ENCODE measurements at regions not wholly inside any gene's neighbourhood (a gene's known extent, or its start where the extent isn't known, plus 50 kb on each side); places are given as distances from the start of the nearest gene placed in this dataset.

- TF ChIP-seq CTCF (IDR thresholded peaks at IDR 0.05; ENCODE audit: insufficient read depth, low read length, missing control alignments): no peak
- POLR2A ChIA-PET: no interaction called here
- no peak for DNase-seq (ENCODE audit: low read depth, low spot score)
- H3K4me3 ChIP-seq (ENCODE audit: low read depth, low read length): no peak overlapping the region
- CTCF ChIA-PET: no interaction called here
Measured at GRCh38 chr10:130921461-130921860, 390.1 kb downstream of the TCERG1L start.

- no peak for TF ChIP-seq CTCF (IDR thresholded peaks at IDR 0.05; ENCODE audit: insufficient read depth, low read length, missing control alignments)
- CTCF ChIA-PET: no interaction called here
Measured at GRCh38 chr10:130921911-130922440, 389.5 kb downstream of the TCERG1L start.

GRCh38 chr10:130923596-130923995 is 387.9 kb downstream of the TCERG1L start:
- ChIA-PET POLR2A (no interaction called here), CTCF (no interaction called here)
- TF ChIP-seq CTCF (IDR thresholded peaks at IDR 0.05; ENCODE audit: insufficient read depth, low read length, missing control alignments): no peak
- no peak overlapping the region for H3K4me3 ChIP-seq (ENCODE audit: low read depth, low read length)
- DNase-seq (ENCODE audit: low read depth, low spot score): no peak

More at GRCh38 chr10:130921911-130922440, 389.5 kb downstream of the TCERG1L start:
- POLR2A ChIA-PET: no interaction called here
- no peak for DNase-seq (ENCODE audit: low read depth, low spot score)
- no peak overlapping the region for H3K4me3 ChIP-seq (ENCODE audit: low read depth, low read length)

GRCh38 chr10:130924138-130924819 is 387.2 kb downstream of the TCERG1L start:
- H3K4me3 ChIP-seq (ENCODE audit: low read depth, low read length): no peak overlapping the region
- no peak for DNase-seq (ENCODE audit: low read depth, low spot score)
- ChIA-PET CTCF (no interaction called here), POLR2A (no interaction called here)
- TF ChIP-seq CTCF (IDR thresholded peaks at IDR 0.05; ENCODE audit: insufficient read depth, low read length, missing control alignments): no peak

- POLR2A ChIA-PET: no interaction called here
- CTCF ChIA-PET: no interaction called here
- TF ChIP-seq CTCF (IDR thresholded peaks at IDR 0.05; ENCODE audit: insufficient read depth, low read length, missing control alignments): no peak
- H3K4me3 ChIP-seq (ENCODE audit: low read depth, low read length): no peak overlapping the region
- DNase-seq (ENCODE audit: low read depth, low spot score): no peak
Measured at GRCh38 chr10:130926442-130926841, 385.1 kb downstream of the TCERG1L start.

- ChIA-PET CTCF (no interaction called here), POLR2A (no interaction called here)
- no peak for TF ChIP-seq CTCF (IDR thresholded peaks at IDR 0.05; ENCODE audit: insufficient read depth, low read length, missing control alignments)
Measured at GRCh38 chr10:130927157-130927556, 384.4 kb downstream of the TCERG1L start.

More at GRCh38 chr10:130927157-130927556, 384.4 kb downstream of the TCERG1L start:
- H3K4me3 ChIP-seq (ENCODE audit: low read depth, low read length): no peak overlapping the region
- no peak for DNase-seq (ENCODE audit: low read depth, low spot score)
